ENCODE measurements at regions not wholly inside any gene's neighbourhood (a gene's known extent, or its start where the extent isn't known, plus 50 kb on each side); places are given as distances from the start of the nearest gene placed in this dataset.

- no peak for TF ChIP-seq CTCF (IDR thresholded peaks at IDR 0.05)
- TF ChIP-seq POLR2A (IDR thresholded peaks at IDR 0.05): no peak
These were observed 1084.4 kb downstream of the SLITRK1 start for GRCh38 chr13:82797876-82798275.
